Endothelial cell of umbilical vein (primary cell): ENCODE measurements at regions not wholly inside any gene's neighbourhood (a gene's known extent, or its start where the extent isn't known, plus 50 kb on each side); places are given as distances from the start of the nearest gene placed in this dataset.

Experiments used
- EZH2 ChIP-seq: IDR thresholded peaks from 2 replicates; pipeline ENCODE4 v1.6.1; 2012; ENCODE audit warnings: borderline replicate concordance, low read depth, mild to moderate bottlenecking, moderate library complexity, low read length, inconsistent platforms; ENCODE audit not compliant: severe bottlenecking
- FOS ChIP-seq: IDR thresholded peaks from 2 replicates; pipeline ENCODE4 v1.6.1; 2011; ENCODE audit warnings: mild to moderate bottlenecking, low read length, moderate library complexity, borderline replicate concordance; ENCODE audit not compliant: insufficient read depth
- GATA2 ChIP-seq: IDR thresholded peaks from 2 replicates; pipeline ENCODE4 v1.7.0; 2011; ENCODE audit warnings: low read depth, mild to moderate bottlenecking, moderate library complexity, mixed read lengths, low read length; ENCODE audit not compliant: insufficient read length, insufficient read depth
- JUN ChIP-seq: IDR thresholded peaks from 2 replicates; pipeline ENCODE4 v1.6.1; 2011; ENCODE audit warnings: borderline replicate concordance, low read depth; ENCODE audit not compliant: insufficient read length, insufficient read depth
- MYC ChIP-seq: IDR thresholded peaks from one replicate; pipeline ENCODE4 v1.6.1; 2011; ENCODE audit warnings: mild to moderate bottlenecking, low read depth, low read length
- POLR2A ChIP-seq: IDR thresholded peaks from 2 replicates; pipeline ENCODE4 v1.6.1; 2012; ENCODE audit warnings: low read depth, mild to moderate bottlenecking, control low read depth, low read length
- POLR2AphosphoS5 ChIP-seq: IDR thresholded peaks from 2 replicates; pipeline ENCODE4 v1.6.1; 2012; ENCODE audit warnings: low read depth, mild to moderate bottlenecking, control low read depth, low read length, moderate library complexity; ENCODE audit not compliant: insufficient read depth
- TF ChIP-seq, protein P1 (sequence below), 2 donors: IDR thresholded peaks; 1 replicate in 1 of 2; 2 replicates in 1 of 2; pipeline ENCODE4 v1.5.1; 2011; ENCODE audit warnings: low read length in 2 of 2, mild to moderate bottlenecking in 2 of 2, moderate library complexity in 2 of 2, control low read depth in 1 of 2, inconsistent platforms in 1 of 2, low read depth in 1 of 2; ENCODE audit not compliant: insufficient read depth in 1 of 2; ENCODE audit errors: extremely low read depth in 1 of 2
- TF ChIP-seq, protein P2 (sequence below): IDR thresholded peaks from 2 replicates; pipeline ENCODE4 v1.6.1; 2011; ENCODE audit not compliant: insufficient read depth, insufficient read length

GRCh38 chr3:64440498-64440897, 215.2 kb upstream of the PRICKLE2 start:
- TF ChIP-seq, protein P1, sequence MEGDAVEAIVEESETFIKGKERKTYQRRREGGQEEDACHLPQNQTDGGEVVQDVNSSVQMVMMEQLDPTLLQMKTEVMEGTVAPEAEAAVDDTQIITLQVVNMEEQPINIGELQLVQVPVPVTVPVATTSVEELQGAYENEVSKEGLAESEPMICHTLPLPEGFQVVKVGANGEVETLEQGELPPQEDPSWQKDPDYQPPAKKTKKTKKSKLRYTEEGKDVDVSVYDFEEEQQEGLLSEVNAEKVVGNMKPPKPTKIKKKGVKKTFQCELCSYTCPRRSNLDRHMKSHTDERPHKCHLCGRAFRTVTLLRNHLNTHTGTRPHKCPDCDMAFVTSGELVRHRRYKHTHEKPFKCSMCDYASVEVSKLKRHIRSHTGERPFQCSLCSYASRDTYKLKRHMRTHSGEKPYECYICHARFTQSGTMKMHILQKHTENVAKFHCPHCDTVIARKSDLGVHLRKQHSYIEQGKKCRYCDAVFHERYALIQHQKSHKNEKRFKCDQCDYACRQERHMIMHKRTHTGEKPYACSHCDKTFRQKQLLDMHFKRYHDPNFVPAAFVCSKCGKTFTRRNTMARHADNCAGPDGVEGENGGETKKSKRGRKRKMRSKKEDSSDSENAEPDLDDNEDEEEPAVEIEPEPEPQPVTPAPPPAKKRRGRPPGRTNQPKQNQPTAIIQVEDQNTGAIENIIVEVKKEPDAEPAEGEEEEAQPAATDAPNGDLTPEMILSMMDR (IDR thresholded peaks at IDR 0.05; ENCODE audit: extremely low read depth in 1 of 2, insufficient read depth in 1 of 2, low read depth in 1 of 2, low read length in 2 of 2), result no peak
- TF ChIP-seq POLR2A (no peak), POLR2AphosphoS5 (no peak), EZH2 (no peak), GATA2 (no peak), MYC (no peak), JUN (no peak), FOS (no peak)
- TF ChIP-seq, protein P2, sequence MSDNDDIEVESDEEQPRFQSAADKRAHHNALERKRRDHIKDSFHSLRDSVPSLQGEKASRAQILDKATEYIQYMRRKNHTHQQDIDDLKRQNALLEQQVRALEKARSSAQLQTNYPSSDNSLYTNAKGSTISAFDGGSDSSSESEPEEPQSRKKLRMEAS, result no peak
